Psoas muscle (tissue), 7 donors: ENCODE measurements at regions not wholly inside any gene's neighbourhood (a gene's known extent, or its start where the extent isn't known, plus 50 kb on each side); places are given as distances from the start of the nearest gene placed in this dataset.

Source experiments
- ATAC-seq, 4 donors: fragments of 200-7000 bp; cut with Tn5 transposase; one replicate each; pipeline ENCODE4 v1.9.1; 2020; ENCODE audit warnings: moderate library complexity in 3 of 4, mild to moderate bottlenecking in 2 of 4
- DNase-seq, 2 donors: peaks; one replicate each; pipeline ENCODE4 v3.0.0-alpha.2; 2020
- H3K27ac ChIP-seq: fragments of 200-600 bp; one replicate; pipeline ENCODE4 v1.8.0; 2022
- H3K27me3 ChIP-seq, 3 donors: fragments of 200-600 bp in 1 of 3; one replicate each; pipeline versions ENCODE4 v1.6.1 to v1.8.0; 2013 to 2022; ENCODE audit warnings: low read length in 2 of 3, mild to moderate bottlenecking in 2 of 3, moderate library complexity in 1 of 3; ENCODE audit not compliant: insufficient read depth in 3 of 3
- H3K36me3 ChIP-seq, 2 donors: fragments of 200-600 bp in 1 of 2; one replicate each; pipeline versions ENCODE4 v1.6.1 to v1.8.0; 2013 to 2022; ENCODE audit warnings: low read depth in 1 of 2, mild to moderate bottlenecking in 1 of 2, moderate library complexity in 1 of 2; ENCODE audit not compliant: insufficient read depth in 1 of 2
- H3K4me1 ChIP-seq: fragments of 200-600 bp; one replicate; pipeline ENCODE4 v1.8.0; 2022
- H3K4me3 ChIP-seq: fragments of 200-600 bp; one replicate; pipeline ENCODE4 v1.8.0; 2022; ENCODE audit warnings: mild to moderate bottlenecking
- H3K9me3 ChIP-seq: fragments of 200-600 bp; one replicate; pipeline ENCODE4 v1.8.0; 2022
- WGBS, 3 donors: extraction: QIAGEN DNeasy Blood & Tissue Kit; methylation state at CpG; one replicate each; pipeline versions ENCODE4 v1.1.6 to v1.1.7; 2013; 5-methylcytosine and 5-hydroxymethylcytosine counted together
- intact Hi-C, 2 donors: fragments of 100-400 bp; cut with DNase I; formaldehyde crosslinking; loops; one replicate each; pipeline versions ENCODE4 v1.11.0 to v1.14.2; 2022
- TF ChIP-seq, protein P1 (sequence below): fragments of 200-600 bp; IDR thresholded peaks from one replicate; pipeline ENCODE4 v1.8.0; 2022; ENCODE audit warnings: antibody characterized with exemption
- donor health status: healthy with polysubstance abuse.
- donor health status: DM: no; HTN: no; CAD: no; lungs with moderate emphysema.
- donor health status: Bipolar disorder and iron deficiency.
- donor health status: healthy.
- donor health status: DM: yes; HTN: yes; CAD: no.
- donor health status: DM: no; HTN: no; CAD: no.
- donor health status: DM: yes; HTN: yes; CAD: no.

DNA sequence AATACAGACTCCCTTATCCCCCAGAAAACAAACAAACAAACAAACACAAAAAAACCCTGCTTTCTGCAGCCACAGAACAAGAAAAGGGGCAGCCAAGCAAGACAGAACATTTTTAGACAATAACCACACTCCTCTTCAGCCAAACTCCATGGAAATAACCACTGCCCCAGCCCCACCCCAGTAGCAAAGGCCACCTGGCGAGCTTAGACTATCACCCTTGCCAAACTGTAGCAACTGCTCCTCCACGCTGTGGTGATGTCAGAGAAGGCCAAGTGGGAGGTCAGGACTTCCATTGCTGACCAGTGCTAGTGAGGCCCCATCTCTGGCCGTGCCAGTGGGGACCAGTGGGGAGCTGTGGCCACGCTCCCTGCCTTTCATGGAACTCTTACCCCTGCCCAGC, 60.3 kb upstream of the CHRNA7 start:
- ATAC-seq (no peak), DNase-seq (no peak)
- TF ChIP-seq, protein P1, sequence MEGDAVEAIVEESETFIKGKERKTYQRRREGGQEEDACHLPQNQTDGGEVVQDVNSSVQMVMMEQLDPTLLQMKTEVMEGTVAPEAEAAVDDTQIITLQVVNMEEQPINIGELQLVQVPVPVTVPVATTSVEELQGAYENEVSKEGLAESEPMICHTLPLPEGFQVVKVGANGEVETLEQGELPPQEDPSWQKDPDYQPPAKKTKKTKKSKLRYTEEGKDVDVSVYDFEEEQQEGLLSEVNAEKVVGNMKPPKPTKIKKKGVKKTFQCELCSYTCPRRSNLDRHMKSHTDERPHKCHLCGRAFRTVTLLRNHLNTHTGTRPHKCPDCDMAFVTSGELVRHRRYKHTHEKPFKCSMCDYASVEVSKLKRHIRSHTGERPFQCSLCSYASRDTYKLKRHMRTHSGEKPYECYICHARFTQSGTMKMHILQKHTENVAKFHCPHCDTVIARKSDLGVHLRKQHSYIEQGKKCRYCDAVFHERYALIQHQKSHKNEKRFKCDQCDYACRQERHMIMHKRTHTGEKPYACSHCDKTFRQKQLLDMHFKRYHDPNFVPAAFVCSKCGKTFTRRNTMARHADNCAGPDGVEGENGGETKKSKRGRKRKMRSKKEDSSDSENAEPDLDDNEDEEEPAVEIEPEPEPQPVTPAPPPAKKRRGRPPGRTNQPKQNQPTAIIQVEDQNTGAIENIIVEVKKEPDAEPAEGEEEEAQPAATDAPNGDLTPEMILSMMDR, result no peak
- Histone ChIP-seq H3K27ac (no peak overlapping the region), H3K36me3 (no peaks in the 10 kb centered on the region), H3K9me3 (no peaks in the 10 kb centered on the region), H3K4me3 (no peak overlapping the region), H3K27me3 (peaks cover 0 to 2% (median 0%) of the 10 kb centered on the region in 3 donors), H3K4me1 (peaks cover under 1% of the 10 kb centered on the region)
- WGBS, 3 donors, result 49 to 56% (median 54%) methylated on average over 4 of the region's 4 CpGs
- intact Hi-C loops, result loop anchor here (10.0 kb wide), 1 partner anchor 325 kb away; no protein-coding TSS in a partner anchor

DNA sequence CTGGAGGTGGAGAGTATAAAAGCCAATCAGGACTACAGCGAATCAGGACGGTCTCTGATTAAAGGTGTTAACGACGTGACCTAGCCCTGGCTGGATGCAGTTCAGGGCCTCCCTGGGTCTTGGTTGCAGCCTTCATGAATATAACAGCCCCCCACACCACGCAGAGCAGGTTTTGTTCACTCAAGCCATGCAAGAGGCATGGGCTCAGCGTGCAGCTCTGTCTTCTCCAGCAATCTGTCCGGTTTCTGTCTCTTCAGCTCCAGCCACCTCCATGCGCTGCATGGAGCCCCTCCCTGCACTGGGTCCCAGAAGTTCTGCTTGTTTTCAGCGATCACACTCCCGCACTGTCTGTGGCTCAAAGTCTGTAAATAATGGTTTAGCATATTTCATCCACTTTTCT, 57.1 kb upstream of the CHRNA7 start:
- no peak for DNase-seq
- no peak overlapping the region for H3K27ac ChIP-seq
- WGBS, 3 donors, result 77 to 84% (median 80%) methylated on average over 10 of the region's 10 CpGs
- intact Hi-C loops, result loop anchor here (10.0 kb wide), 1 partner anchor 328 kb away; no protein-coding TSS in a partner anchor
- H3K36me3 ChIP-seq, result no peaks in the 10 kb centered on the region
- H3K9me3 ChIP-seq, result no peaks in the 10 kb centered on the region
- peaks cover 7% of the 10 kb centered on the region for H3K4me1 ChIP-seq
- ATAC-seq, result no peak
- peaks cover 0 to 9% (median 0%) of the 10 kb centered on the region in 3 donors for H3K27me3 ChIP-seq
- TF ChIP-seq, protein P1, result no peak
- H3K4me3 ChIP-seq, result no peak overlapping the region

DNA sequence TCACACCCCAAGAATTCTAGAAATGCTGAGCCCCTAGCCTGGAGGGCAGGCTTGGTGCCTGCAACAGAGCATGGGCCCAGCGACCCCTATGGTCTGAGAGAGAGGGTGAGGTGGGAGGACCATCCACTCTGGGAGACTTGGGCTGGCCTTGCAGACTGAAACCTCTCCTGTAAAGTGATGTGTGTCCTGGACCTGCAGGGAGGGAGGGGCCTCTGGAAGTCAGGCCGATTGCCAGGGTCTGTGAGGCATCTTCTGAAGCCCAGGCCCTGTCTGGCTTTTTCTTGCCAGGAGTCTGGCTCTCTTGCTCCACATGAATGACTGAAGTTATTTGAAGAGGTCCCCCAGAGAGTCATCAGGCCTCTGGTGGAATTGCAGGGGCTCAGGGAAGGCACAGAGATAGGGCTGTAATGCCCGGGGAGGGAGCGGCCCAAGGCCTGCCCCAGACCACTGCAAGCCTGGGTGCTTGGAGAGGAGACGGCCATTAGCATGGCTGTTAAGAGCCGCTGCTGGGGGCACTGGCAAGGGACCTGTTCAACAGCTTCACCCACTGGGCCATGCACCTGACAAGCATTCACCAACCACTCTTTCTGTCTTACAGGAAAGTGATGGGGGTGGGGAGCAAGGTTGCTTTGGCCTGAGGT, 56.0 kb upstream of the CHRNA7 start:
- no peaks in the 10 kb centered on the region for H3K36me3 ChIP-seq
- no peak overlapping the region for H3K4me3 ChIP-seq
- TF ChIP-seq, protein P1, result no peak
- ATAC-seq (no peak), DNase-seq (no peak)
- WGBS, 3 donors, result 59 to 71% (median 63%) methylated on average over 6 of the region's 6 CpGs
- H3K9me3 ChIP-seq, result no peaks in the 10 kb centered on the region
- H3K27ac ChIP-seq, result no peak overlapping the region
- intact Hi-C loops, result loop anchor here (10.0 kb wide), 1 partner anchor 329 kb away; no protein-coding TSS in a partner anchor
- H3K4me1 ChIP-seq, result peaks cover 7% of the 10 kb centered on the region
- H3K27me3 ChIP-seq, result peaks cover 0 to 12% (median 0%) of the 10 kb centered on the region in 3 donors

DNA sequence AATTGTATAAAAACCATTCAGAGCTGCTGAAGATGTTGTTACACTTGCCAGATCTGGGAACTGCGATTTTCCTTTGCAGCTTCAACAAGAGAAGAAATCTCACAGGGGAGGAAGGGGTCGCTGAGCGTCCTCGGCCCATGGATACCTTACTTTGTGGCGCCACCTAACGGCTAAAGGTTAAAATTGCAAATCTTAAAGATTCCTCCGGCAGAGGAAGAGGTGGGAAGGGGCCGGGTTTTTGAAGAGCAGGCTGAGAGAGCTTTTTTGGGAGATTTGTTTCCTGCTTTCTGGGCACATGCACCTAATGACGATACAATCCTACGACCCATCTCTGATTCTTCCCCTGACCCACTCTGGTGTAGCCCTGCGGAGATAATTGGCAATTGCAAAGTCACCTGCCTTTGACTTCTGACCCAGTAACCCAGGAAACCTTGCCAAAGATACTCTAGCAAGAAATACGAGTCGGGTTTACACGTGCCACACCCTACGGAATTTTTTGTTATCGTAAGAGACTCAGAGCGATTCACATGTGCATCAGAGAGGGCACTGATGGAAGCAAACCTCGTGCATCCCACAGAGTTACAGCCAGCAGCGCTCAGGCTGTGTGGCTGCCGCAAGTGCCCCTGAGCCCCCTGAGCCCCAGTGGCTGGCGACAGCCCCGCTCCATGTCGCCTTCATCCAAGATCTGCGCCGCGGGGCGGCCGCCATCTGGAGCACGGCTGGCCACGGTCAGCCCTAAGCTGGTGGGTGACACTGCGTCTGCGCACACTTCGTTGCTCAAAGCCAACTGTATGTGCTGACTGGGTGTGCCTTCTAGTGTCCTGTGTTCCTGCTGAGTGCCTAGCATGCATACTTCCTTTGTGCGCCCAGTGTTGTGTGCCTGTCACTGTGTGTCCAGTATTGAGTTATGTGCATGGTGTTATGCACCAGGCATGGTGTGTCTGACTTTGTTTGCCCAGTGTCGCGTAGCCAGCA, 55.2 kb upstream of the CHRNA7 start:
- 9 to 13% (median 10%) methylated on average over 36 of the region's 36 CpGs for WGBS, 3 donors
- Histone ChIP-seq H3K9me3 (no peaks in the 10 kb centered on the region), H3K4me1 (peaks cover 7% of the 10 kb centered on the region), H3K4me3 (peak overlapping the region; percentile 44), H3K27me3 (peaks cover 0 to 12% (median 0%) of the 10 kb centered on the region in 3 donors), H3K27ac (no peak overlapping the region), H3K36me3 (no peaks in the 10 kb centered on the region)
- TF ChIP-seq, protein P1, result peak; percentile 54
- DNase-seq (no peak), ATAC-seq (peak in 3 of 4 donors; percentile 31 to 63 (median 55))
- intact Hi-C loops, result loop anchor here (10.0 kb wide), 1 partner anchor 330 kb away; no protein-coding TSS in a partner anchor
